IPS-20b (cell line): ENCODE measurements at regions not wholly inside any gene's neighbourhood (a gene's known extent, or its start where the extent isn't known, plus 50 kb on each side); places are given as distances from the start of the nearest gene placed in this dataset.

Experiments
- H3K27ac ChIP-seq: one replicate; pipeline ENCODE4 v1.5.1; 2013; ENCODE audit warnings: low read length
- H3K27me3 ChIP-seq: 2 replicates; pipeline ENCODE4 v1.6.1; 2013; ENCODE audit warnings: mild to moderate bottlenecking, low read length, inconsistent platforms; ENCODE audit not compliant: insufficient read depth
- H3K36me3 ChIP-seq: 2 replicates; pipeline ENCODE4 v1.6.1; 2013; ENCODE audit warnings: low read depth, mild to moderate bottlenecking, inconsistent platforms, low read length, moderate library complexity; ENCODE audit not compliant: insufficient read depth
- H3K4me1 ChIP-seq: 2 replicates; pipeline ENCODE4 v1.6.1; 2013; ENCODE audit warnings: mild to moderate bottlenecking, control low read depth, inconsistent platforms, low read length, moderate library complexity; ENCODE audit not compliant: insufficient read depth
- H3K4me3 ChIP-seq: 2 replicates; pipeline ENCODE4 v1.5.1; 2013; ENCODE audit warnings: mild to moderate bottlenecking, low read length, inconsistent platforms
- H3K9ac ChIP-seq: 2 replicates; pipeline ENCODE4 v1.6.1; 2013; ENCODE audit warnings: low read depth, mild to moderate bottlenecking, inconsistent platforms, low read length, moderate library complexity
- H3K9me3 ChIP-seq: 2 replicates; pipeline ENCODE4 v1.6.1; 2013; ENCODE audit warnings: mild to moderate bottlenecking, low read depth, low read length, inconsistent platforms; ENCODE audit not compliant: insufficient read depth

DNA sequence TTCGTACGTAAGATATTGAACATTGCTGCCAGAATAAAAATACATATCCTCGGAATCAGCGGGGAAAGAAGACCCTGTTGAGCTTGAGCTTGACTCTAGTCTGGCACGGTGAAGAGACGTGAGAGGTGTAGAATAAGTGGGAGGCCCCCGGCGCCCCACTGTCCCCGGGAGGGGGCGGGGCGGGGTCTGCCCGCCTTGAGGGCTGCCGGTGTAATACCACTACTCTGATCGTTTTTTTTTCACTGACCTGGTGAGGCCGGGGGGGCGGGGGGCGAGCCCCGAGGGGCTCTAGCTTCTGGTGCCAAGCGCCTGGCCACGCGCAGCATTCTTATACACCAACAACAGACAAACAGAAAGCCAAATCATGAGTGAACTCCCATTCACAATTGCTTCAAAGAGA, 324.0 kb upstream of the REG3G start:
- Histone ChIP-seq H3K4me1 (no peaks in the 10 kb centered on the region), H3K4me3 (no peak overlapping the region), H3K9ac (no peak overlapping the region), H3K27ac (no peak overlapping the region), H3K9me3 (no peaks in the 10 kb centered on the region), H3K27me3 (no peaks in the 10 kb centered on the region), H3K36me3 (no peaks in the 10 kb centered on the region)

DNA sequence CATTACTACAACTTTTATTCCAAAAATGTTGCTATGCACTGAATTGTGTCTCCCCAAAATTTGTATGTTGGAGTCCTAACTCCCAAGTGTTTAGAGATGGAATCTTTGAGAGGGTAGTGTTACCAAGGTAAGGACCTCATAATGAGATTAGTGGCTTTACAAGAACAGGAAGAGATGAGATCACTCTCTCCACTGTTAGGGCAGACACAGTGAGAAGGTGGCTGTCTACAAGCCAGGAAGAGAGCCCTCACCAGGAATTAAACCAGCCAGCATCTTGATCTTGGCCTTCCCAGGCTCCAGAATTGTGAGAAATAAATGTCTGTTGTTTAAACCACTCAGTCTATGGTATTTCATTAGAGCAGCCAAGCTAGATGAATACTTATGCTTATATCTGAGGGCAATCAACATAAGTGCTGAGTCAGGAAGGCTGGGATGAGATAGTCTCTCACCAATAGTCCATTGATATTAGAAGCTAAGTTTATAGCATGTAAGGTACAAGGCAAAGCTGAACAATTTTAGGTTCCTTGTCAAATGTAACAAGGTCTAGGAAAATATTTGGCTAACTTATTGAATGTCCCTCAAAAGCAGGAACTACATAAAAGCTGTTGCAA, 317.6 kb upstream of the REG3G start:
- no peak overlapping the region for H3K27ac ChIP-seq
- H3K4me1 ChIP-seq = no peaks in the 10 kb centered on the region
- H3K36me3 ChIP-seq = no peaks in the 10 kb centered on the region
- H3K4me3 ChIP-seq = no peak overlapping the region
- no peak overlapping the region for H3K9ac ChIP-seq
- no peaks in the 10 kb centered on the region for H3K9me3 ChIP-seq
- H3K27me3 ChIP-seq = no peaks in the 10 kb centered on the region

DNA sequence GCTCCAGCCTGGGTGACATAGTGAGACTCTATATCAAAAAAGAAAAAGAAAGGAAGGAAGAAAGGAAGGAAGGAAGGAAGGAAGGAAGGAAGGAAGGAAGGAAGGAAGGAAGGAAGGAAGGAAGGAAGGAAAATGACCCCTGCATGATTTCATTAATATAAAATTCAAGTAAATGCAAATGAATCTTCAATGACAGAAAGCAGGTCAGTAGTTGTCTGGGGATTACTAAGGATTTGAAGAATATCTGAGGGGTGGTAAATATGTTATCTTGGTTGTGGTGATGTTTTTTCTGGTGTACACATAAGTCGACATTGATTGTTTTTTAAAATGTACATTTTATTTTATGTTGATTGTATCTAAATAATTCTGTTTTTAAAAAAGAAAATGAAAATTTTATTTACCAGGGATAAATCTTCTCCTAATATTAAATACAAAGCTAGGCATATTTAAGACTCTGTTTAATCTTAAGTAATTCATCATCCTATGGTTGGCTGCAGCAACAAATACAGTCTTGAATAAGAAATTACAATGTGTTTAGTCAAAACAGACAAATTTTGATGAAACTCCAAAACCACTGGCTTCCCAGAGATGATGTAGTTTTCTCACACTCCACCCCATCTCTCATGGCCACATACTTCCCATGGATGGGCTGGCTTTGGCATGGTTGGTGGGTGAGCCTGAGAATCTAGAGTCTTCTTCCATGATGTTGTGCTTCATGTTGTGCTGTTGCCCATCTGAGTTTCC, 314.7 kb upstream of the REG3G start:
- H3K4me1 ChIP-seq = no peaks in the 10 kb centered on the region
- H3K27me3 ChIP-seq = no peaks in the 10 kb centered on the region
- H3K36me3 ChIP-seq = no peaks in the 10 kb centered on the region
- no peaks in the 10 kb centered on the region for H3K9me3 ChIP-seq
- H3K4me3 ChIP-seq = no peak overlapping the region
- no peak overlapping the region for H3K27ac ChIP-seq
- no peak overlapping the region for H3K9ac ChIP-seq

DNA sequence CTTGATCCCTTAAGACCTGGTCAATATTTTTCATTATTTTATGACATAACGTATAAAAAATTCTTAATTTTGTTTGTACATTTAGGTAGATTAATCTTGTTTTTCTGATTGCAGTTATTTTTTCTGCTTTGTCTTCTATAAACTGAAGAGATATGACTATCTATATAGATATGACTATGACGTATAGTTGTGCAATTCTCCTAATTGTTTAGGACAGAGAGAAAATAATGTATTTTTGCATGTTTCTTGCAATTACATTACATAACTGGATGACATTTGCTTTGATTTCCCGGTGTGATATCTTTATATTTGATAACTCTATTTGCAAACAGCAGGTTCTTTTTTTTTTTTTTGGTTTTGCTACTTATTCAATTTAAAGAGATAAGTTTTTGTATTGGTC, 310.2 kb upstream of the REG3G start:
- H3K27me3 ChIP-seq = no peaks in the 10 kb centered on the region
- no peaks in the 10 kb centered on the region for H3K9me3 ChIP-seq
- H3K9ac ChIP-seq = no peak overlapping the region
- H3K27ac ChIP-seq = no peak overlapping the region
- H3K4me1 ChIP-seq = no peaks in the 10 kb centered on the region; the same call in 1 of the 2 replicates
- no peaks in the 10 kb centered on the region for H3K36me3 ChIP-seq
- H3K4me3 ChIP-seq = no peak overlapping the region

DNA sequence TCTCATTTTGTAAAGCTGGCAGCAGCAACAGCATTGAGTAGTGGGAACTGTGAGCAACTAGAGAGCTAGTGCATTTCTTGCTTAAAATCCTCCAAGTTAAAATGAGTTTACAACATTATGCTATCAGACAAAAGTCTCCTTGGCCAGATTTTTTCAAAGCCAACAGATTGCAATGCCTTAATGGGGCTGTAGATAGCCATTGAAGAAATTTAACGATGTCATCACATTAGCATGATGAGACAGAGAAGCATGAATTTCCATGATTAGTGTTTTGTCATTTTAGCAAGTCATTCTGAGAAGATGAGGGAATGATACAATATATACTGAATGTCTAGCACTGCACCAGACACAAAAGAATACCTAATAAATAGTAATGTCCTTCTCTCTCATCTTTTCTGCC, 307.5 kb upstream of the REG3G start:
- no peaks in the 10 kb centered on the region; the same call in 1 of the 2 replicates for H3K4me1 ChIP-seq
- H3K36me3 ChIP-seq = no peaks in the 10 kb centered on the region
- no peaks in the 10 kb centered on the region for H3K27me3 ChIP-seq
- H3K9ac ChIP-seq = no peak overlapping the region
- no peak overlapping the region for H3K27ac ChIP-seq
- H3K9me3 ChIP-seq = no peaks in the 10 kb centered on the region
- H3K4me3 ChIP-seq = no peak overlapping the region

DNA sequence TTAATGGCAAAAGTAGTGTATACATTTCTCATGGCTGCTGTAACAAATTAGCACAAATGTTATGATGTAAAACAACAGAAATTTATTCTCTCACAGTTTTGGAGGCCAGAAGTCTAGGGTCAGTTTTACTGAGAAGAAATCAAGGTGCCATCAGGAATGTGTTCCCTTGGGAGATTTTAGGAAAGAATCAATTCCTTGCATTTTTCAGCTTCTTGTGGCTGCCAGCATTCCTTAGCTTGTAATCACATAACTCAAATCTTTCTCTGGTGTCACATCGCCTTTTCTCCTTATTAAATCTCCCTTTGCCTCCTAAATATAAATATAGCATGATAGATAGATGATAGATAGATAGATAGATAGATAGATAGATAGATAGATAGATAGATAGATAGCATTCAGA, 307.0 kb upstream of the REG3G start:
- H3K9me3 ChIP-seq = no peaks in the 10 kb centered on the region
- H3K27ac ChIP-seq = no peak overlapping the region
- H3K9ac ChIP-seq = no peak overlapping the region
- H3K4me1 ChIP-seq = no peaks in the 10 kb centered on the region; the same call in 1 of the 2 replicates
- no peak overlapping the region for H3K4me3 ChIP-seq
- H3K36me3 ChIP-seq = no peaks in the 10 kb centered on the region
- H3K27me3 ChIP-seq = no peaks in the 10 kb centered on the region

DNA sequence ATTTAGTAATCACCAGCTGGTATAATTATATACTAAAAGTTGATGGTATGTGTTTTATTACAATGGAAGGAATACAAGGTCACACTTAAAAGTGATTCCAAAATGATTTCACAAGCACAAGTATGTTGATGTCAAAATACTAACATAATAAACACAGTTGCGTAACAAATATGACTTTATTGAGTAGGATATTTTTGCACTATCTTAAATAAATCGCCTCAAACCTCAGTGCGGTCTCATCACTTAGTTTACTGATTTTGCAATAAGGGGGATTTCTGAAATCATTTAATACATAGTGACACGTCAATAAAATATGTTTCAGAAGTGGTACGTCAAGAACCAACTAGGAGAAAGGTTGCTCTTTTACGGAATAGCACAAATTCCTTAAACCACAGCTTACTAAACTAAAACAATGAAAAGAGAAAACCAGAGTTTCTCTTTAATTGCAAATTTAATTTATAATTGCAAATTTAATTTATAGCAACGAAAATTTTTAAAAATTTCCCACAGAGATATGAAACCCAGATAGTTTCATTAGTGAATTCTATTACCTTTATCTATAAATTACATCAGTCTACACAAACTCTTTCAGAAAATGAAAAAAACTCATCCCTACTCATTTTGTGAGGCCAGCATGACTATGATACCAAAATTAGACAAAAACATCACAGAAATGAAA, 304.0 kb upstream of the REG3G start:
- Histone ChIP-seq H3K4me3 (no peak overlapping the region), H3K27ac (no peak overlapping the region)

DNA sequence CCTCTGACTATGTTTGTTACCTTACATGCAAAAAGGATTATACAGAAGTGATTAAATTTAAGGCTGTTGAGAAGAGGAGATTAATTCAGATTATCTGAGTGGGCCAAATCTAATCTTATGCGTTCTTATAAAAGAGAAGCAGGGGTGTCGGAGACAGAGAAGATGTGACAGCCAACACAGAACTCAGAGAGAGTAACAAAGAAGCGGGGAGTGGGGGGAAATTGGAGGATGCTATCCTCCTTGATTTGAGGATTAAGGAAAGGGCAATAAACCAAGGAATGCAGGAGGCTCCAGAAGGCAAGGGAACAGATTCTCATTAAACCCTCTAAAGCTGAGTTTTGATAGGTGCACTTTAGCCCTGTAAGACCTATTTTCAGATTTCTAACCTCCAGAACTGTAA, 291.3 kb upstream of the REG3G start:
- Histone ChIP-seq H3K36me3 (no peaks in the 10 kb centered on the region), H3K27me3 (no peaks in the 10 kb centered on the region), H3K9ac (no peak overlapping the region), H3K9me3 (no peaks in the 10 kb centered on the region), H3K27ac (no peak overlapping the region), H3K4me3 (no peak overlapping the region), H3K4me1 (no peaks in the 10 kb centered on the region)

More for the DNA sequence above, 304.0 kb upstream of the REG3G start:
- Histone ChIP-seq H3K36me3 (no peaks in the 10 kb centered on the region), H3K9ac (no peak overlapping the region), H3K4me1 (no peaks in the 10 kb centered on the region; the same call in 1 of the 2 replicates), H3K27me3 (no peaks in the 10 kb centered on the region), H3K9me3 (no peaks in the 10 kb centered on the region)

DNA sequence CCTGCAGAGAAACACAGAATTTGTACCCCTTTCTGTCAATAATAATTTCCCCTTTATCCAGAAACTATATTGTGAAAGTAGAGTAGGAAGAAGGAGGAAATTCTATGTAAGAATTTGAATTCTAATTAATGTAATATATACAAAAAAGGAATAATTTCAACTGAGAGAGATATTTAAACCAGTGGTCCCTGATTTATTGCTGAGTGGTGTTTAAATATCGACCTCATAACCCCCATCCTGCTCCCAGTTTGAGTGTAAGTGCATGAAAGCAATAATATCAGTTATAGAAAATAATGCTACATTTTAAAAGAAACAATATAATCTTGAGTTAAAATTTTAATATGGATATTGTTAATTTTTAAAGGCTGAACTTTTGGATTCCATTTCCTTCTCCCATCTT, 286.2 kb upstream of the REG3G start:
- Histone ChIP-seq H3K4me1 (no peaks in the 10 kb centered on the region), H3K27ac (no peak overlapping the region), H3K9ac (no peak overlapping the region), H3K9me3 (peaks cover 2% of the 10 kb centered on the region; the same call in 1 of the 2 replicates), H3K27me3 (no peaks in the 10 kb centered on the region), H3K36me3 (no peaks in the 10 kb centered on the region), H3K4me3 (no peak overlapping the region)

DNA sequence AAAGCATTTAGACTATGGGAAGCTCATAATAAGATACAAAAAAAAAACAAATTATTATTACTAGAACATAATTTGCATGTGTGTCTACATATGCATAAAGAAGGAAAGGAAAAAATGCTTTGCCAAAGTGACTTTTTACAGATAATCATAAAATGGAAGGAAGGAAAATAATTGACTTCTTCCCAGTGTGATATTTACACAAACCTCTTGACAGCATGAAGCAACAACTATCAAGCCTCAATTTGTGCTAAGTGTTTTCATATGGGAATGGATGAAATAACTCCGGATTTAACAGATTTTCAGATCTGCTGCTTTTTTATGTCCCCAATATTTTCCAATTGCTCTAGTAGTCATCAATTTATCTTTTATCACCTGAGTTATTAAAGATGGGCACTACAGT, 275.9 kb upstream of the REG3G start:
- H3K4me1 ChIP-seq = no peaks in the 10 kb centered on the region
- no peaks in the 10 kb centered on the region for H3K36me3 ChIP-seq
- H3K4me3 ChIP-seq = no peak overlapping the region
- H3K27ac ChIP-seq = no peak overlapping the region
- no peak overlapping the region for H3K9ac ChIP-seq
- no peaks in the 10 kb centered on the region for H3K27me3 ChIP-seq
- H3K9me3 ChIP-seq = no peaks in the 10 kb centered on the region

DNA sequence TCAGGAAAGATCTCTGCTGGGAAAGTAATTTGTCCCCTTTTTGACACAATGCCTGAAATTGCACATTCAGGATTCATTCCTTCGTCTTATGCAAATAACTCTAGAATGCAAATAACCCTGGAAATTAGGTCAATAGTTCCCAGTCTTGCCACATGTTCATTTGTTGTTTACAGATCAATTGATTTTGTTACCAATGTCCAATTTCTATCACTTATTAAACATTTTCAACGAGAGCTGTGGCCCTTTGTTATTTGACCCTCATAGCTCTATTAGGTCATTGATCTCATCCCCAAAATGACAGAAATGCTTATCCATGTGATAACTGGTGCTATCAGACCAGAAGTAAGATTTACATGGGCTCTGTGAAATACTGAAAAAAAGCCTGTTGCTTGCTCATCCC, 275.3 kb upstream of the REG3G start:
- no peak overlapping the region for H3K4me3 ChIP-seq
- H3K4me1 ChIP-seq = no peaks in the 10 kb centered on the region
- H3K27ac ChIP-seq = no peak overlapping the region
- no peaks in the 10 kb centered on the region for H3K9me3 ChIP-seq
- no peaks in the 10 kb centered on the region for H3K27me3 ChIP-seq
- no peak overlapping the region for H3K9ac ChIP-seq
- H3K36me3 ChIP-seq = no peaks in the 10 kb centered on the region

DNA sequence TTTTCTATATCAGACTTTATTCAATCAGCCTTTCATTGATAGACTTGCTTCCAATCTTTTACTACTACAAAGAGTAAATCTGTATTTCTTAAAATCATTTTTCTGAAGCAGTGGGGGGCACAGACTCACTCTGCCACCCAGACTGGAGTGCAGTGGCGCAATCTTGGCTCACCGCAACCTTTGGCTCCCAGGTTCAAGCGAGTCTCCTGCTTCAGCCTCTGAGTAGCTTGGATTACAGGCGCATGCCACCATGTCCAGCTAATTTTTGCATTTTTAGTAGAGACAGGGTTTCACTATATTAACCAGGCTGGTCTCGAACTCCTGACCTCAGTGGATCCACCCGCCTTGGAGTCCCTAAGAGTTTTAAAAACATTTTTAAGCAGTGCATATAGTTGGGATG, 270.6 kb upstream of the REG3G start:
- no peaks in the 10 kb centered on the region for H3K36me3 ChIP-seq
- no peak overlapping the region for H3K27ac ChIP-seq
- H3K4me1 ChIP-seq = peaks cover 13% of the 10 kb centered on the region
- no peak overlapping the region for H3K9ac ChIP-seq
- H3K9me3 ChIP-seq = no peaks in the 10 kb centered on the region
- no peaks in the 10 kb centered on the region for H3K27me3 ChIP-seq
- H3K4me3 ChIP-seq = no peak overlapping the region
